Amygdala (tissue), 56 donors: ENCODE measurements at regions not wholly inside any gene's neighbourhood (a gene's known extent, or its start where the extent isn't known, plus 50 kb on each side); places are given as distances from the start of the nearest gene placed in this dataset.
"Not testable (repeated sequence)": the region's sequence is repeated elsewhere in the genome, so short reads cannot be mapped to it uniquely, and the experiment has no call there.

Experiments
- DNase-seq, 56 donors: peaks; one replicate each; lab custom pipeline; 2025; lab: John Stamatoyannopoulos, UW

DNA sequence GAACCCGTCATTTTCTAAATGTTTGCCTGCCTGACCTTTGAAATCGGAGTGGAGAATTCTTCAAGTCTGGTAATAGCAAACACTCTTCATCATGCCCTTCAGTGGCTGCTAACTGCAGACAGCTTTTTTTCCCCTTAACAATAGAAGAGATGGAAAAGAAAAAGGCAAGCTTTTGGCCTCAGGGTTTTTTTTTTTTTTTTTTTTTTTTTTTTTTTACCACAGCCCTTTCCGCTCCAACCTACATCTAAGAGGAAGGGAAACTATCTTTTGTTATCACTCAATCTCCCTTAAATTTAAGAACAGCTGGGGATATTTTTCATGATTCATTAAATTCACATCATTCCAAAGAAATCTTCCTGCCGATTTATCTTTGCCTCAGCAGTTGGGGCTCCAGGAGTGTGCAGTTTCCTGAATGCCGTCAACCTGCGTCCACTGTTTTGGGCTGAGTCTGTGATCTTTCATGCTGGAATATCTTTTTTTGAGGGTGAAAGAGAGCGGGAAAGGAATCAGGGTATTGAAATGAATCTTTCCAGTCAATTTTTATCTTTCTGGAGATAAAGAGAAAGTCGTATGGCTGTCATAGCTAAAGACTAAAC lies 144.5 kb upstream of the SMYD2 start:
- DNase-seq = no peak

DNA sequence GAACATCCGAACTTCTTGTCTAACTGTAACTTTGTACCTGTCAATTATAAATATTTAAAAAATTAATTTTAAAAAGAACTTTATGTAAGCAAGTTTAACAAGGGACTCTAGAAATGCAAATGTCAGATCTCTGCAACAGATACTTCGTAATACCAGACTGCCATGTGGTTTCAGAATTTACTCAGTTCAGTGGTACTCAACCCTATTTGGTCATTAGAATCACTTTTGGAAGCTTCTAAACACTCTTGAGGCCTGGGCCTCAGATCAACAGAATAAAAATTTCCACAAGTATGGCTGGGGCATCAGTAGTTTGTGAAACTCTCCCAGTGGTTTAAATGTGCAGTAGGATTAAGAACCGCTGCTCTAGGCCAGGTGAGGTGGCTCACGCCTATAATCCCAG lies 139.5 kb upstream of the SMYD2 start:
- DNase-seq = no peak

- DNase-seq = no peak
Observed at GRCh38 chr1:214143006-214143992, 137.7 kb upstream of the SMYD2 start.

DNA sequence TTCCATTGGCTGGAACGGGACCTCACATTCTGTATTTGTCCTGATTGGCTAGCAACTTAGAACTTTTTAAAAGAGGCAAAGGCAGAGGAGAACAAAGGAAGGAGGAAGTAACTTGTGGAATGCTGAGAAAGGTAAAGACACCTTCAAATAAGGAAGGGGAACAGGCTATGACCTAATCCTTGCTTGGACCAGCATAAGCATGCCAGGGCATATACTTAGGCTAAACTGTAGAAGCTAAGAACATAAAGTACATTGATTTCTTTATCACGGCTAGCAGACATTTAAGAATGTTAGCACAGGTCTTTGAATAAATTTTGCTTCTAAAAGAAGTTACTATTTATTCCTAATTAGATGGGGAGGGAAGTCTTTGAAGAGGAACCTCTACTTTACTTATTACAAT lies 136.4 kb upstream of the SMYD2 start:
- not testable (repeated sequence) for DNase-seq

GRCh38 chr1:214146523-214146922 lies 134.4 kb upstream of the SMYD2 start:
- no peak for DNase-seq

DNA sequence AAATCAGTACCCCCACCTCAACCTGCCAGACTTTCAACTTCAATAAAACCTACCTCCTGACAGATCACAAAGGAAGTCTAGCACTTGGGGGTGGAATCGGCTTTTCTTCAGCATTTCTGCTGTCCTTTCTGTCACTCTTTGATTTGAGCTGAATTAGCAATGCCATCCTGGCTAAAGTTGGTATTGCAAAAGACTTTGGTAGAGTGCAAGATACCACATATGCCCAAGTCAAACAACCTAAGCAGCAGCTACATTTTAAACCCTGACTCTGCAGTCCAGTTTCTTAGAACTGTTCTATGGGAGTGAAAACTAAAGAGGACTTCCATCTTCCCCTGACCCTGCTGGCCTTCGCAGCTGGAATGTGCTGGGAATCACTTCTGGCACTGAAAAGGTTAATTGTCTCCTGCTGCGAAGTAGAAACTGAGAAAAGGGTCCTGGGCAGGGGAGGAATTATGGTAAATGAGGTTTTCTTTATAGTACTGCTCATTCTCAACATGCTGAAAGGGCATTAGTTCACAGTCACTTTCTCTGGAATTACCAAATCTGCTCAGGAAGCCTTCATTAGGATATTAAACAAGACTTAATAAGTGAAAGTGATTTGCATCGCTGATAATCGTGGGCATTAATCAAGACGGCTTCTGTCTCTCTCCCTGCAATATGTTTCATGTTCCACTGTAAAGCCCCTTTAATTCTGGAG lies 126.2 kb upstream of the SMYD2 start:
- no peak for DNase-seq

DNA sequence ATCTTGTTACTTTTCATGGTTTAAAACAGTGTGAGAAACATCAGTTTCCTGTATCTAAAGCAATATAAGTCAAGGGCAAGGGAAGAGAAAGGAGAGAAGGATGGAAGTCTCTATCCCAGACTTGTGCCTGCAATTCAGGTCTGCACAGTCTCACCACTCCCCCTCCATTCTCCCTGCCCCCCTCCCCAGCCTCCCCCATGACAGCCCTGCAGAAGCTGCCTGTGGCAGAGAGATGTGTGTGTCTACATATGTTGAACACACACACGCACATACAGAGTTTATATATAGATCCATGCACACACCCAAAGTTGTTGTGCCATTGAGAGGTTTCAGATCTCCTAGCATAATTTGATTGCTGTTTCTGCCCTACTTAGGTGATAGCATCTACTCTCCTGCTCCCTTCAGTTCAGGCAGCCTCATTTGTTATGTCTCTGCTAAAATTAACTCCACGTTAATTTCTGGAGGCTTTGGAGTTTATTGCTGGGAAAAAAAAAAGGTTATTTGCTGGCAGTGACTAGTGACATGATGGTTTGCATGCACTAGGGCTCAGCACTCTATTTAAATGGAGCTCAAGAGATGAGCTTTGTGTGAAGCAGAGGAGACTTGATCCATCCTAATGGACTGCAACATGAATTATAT lies 124.9 kb upstream of the SMYD2 start:
- DNase-seq = no peak

DNA sequence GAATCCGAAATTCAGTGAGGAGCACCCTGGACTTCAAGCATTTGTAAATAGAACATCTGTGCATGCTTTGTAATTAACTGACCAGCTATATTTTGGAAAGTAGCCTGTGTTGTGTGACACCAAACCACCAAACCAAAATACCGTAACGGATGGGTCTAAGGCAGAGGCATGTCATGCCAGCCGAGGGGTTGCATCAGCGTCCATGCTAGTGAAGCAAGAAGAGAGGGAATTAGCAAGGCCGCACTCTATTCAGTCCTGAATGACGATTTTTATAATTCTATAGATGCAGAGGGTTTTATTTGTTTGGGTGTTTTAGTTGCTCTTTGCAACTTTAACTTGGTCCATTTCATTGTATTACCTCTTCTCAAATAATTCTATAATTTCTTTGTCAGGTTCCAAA lies 116.8 kb upstream of the SMYD2 start:
- no peak for DNase-seq

- no peak for DNase-seq
Observed at GRCh38 chr1:214165850-214166374, 115.0 kb upstream of the SMYD2 start.

DNA sequence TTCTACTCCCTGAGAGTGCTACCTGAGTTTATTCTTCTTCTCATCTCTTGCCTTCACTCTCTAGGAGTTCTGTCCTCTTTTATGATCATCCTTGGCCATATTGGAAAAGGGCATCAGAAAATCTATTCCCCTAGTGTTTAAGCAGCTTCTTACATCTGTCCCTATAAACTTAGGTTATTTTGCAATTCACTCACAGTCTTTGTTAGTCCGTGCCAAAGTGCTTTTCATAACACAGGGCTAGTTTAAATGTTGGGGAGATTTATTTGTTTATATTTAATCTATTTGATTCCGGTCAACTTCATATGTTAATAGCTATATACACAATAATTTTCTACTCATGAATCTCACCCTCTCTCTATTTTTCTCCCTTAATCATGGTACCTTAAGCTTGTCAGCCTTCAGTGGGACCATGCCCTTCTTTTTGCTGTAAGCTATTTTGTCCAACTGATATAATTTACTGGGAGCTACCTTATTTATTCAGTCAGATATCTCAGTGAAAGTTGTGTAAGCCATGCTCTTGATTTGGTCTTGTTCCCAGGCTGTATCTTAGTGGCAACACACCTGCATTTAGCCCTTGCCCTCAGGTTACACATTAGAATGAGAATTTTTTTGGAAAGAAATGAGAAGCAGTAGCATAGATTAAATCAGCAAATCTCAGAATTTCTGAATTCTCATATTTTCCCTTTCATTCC lies 106.3 kb upstream of the SMYD2 start:
- DNase-seq = no peak

- no peak for DNase-seq
Observed at GRCh38 chr1:214178102-214178501, 102.9 kb upstream of the SMYD2 start.

DNA sequence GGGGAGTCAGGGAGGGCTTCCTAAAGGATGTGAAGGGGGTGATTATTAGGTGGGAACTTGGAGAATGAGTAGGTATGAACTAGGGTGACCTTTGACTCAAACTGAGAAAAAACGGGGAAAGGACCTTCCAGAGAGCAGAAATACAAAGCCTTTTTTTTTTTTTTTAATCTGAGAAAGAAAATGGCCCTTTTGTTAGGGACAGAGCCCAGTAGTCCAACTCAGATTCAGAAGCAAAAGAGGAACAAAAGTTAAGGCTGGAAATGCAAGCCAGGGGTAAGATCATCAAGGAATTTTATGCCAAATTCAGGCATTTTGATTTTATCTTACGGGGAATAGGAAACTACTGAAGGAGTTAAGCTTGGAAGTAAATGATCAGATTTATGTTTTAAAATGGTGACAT lies 96.0 kb upstream of the SMYD2 start:
- DNase-seq = no peak

- no peak for DNase-seq
Observed at GRCh38 chr1:214186103-214186824, 94.7 kb upstream of the SMYD2 start.

GRCh38 chr1:214187121-214187900 lies 93.6 kb upstream of the SMYD2 start:
- DNase-seq = peak in 9 of 56 donors; percentile 4 to 30 (median 14)

- no peak for DNase-seq
Observed at GRCh38 chr1:214187933-214188332, 93.0 kb upstream of the SMYD2 start.

- no peak for DNase-seq
Observed at GRCh38 chr1:214188835-214189234, 92.1 kb upstream of the SMYD2 start.

- no peak for DNase-seq
Observed at GRCh38 chr1:214192825-214193643, 87.9 kb upstream of the SMYD2 start.

GRCh38 chr1:214193691-214194090 lies 87.3 kb upstream of the SMYD2 start:
- no peak for DNase-seq
